HepG2 (cell line): ENCODE measurements at regions not wholly inside any gene's neighbourhood (a gene's known extent, or its start where the extent isn't known, plus 50 kb on each side); places are given as distances from the start of the nearest gene placed in this dataset.

Experiments
- ATAC-seq: fragments of 200-7000 bp; cut with Tn5 transposase; 3 replicates; pipeline ENCODE4 v1.9.1; 2020; ENCODE audit warnings: mild to moderate bottlenecking, moderate library complexity
- BruUV-seq: library from RNA; stranded (reverse); fragments of 400-500 nt; replicated peaks from 2 replicates; lab custom pipeline; 2021; lab: Mats Ljungman, UMichigan
- CTCF ChIA-PET: fragments of 300-600 bp; formaldehyde crosslinking; extraction: SDS; loops from one replicate; lab custom pipeline; 2021; ENCODE audit warnings: low total read pairs, inconsistent platforms, low intra/inter-chr PET ratio; lab: Yijun Ruan, JAX
- POLR2A ChIA-PET: fragments of 350-600 bp; sonication (Branson Sonifier 250); formaldehyde crosslinking; loops from one replicate; lab custom pipeline; 2020; ENCODE audit warnings: antibody characterized with exemption, inconsistent platforms; lab: Yijun Ruan, JAX
- DNase-seq: peaks from one replicate; pipeline ENCODE4 v3.0.0-alpha.2; 2015; ENCODE audit warnings: low spot score
- FAIRE-seq: peaks from 3 replicates; lab custom pipeline; 2011; peaks lifted over from hg19 to GRCh38; lab: Jason Lieb, UNC
- H2AFZ ChIP-seq: one replicate; pipeline ENCODE4 v1.6.1; 2011; ENCODE audit warnings: low read length, inconsistent platforms
- H3K27ac ChIP-seq: fragments of 300-600 bp; 3 replicates; pipeline ENCODE4 v1.8.0; 2011; ENCODE audit warnings: mixed run types, mild to moderate bottlenecking, mixed read lengths, low read length, inconsistent platforms; ENCODE audit not compliant: insufficient read depth; ENCODE audit errors: extremely low read length
- H3K27me3 ChIP-seq, 2 experiments: fragments of 200-600 bp in 1 of 2; 2 replicates in 1 of 2; 3 replicates in 1 of 2; pipeline versions ENCODE4 v1.6.0 to v1.8.0; 2011; ENCODE audit warnings: low read length in 2 of 2, mild to moderate bottlenecking in 2 of 2, moderate library complexity in 2 of 2, inconsistent platforms in 1 of 2; ENCODE audit not compliant: insufficient read depth in 2 of 2, control insufficient read depth in 1 of 2
- H3K36me3 ChIP-seq, 2 experiments: fragments of 200-600 bp in 1 of 2; replicated peaks in 1 of 2; 2 replicates in 1 of 2; 3 replicates in 1 of 2; pipeline versions ENCODE4 v1.5.1 to v1.8.0; 2011; ENCODE audit warnings: low read length in 2 of 2, inconsistent platforms in 1 of 2; ENCODE audit not compliant: insufficient read depth in 2 of 2, control insufficient read depth in 1 of 2
- H3K4me1 ChIP-seq: 2 replicates; pipeline ENCODE4 v1.5.1; 2012; ENCODE audit warnings: low read length, inconsistent platforms; ENCODE audit not compliant: insufficient read depth
- H3K4me2 ChIP-seq: 2 replicates; pipeline ENCODE4 v1.6.0; 2011; ENCODE audit warnings: low read depth, low read length, inconsistent platforms
- H3K4me3 ChIP-seq, 3 experiments: fragments of 200-600 bp in 1 of 3; sonication (generic), shearing (Covaris generic) in 1 of 3; replicated peaks in 1 of 3; 2 replicates each; pipeline ENCODE4 v1.5.1; 2011 to 2016; ENCODE audit warnings: low read length in 3 of 3, inconsistent platforms in 2 of 3, low read depth in 2 of 3, mild to moderate bottlenecking in 2 of 3, control low read depth in 1 of 3, mixed read lengths in 1 of 3; ENCODE audit not compliant: insufficient read depth in 1 of 3
- H3K79me2 ChIP-seq: one replicate; pipeline ENCODE4 v1.6.1; 2011; ENCODE audit warnings: low read length, inconsistent platforms; ENCODE audit not compliant: insufficient read depth
- H3K9ac ChIP-seq: 2 replicates; pipeline ENCODE4 v1.6.0; 2011; ENCODE audit warnings: mild to moderate bottlenecking, low read depth, low read length, inconsistent platforms; ENCODE audit not compliant: insufficient read depth
- H3K9me3 ChIP-seq: 2 replicates; pipeline ENCODE4 v1.5.1; 2012; ENCODE audit warnings: mild to moderate bottlenecking, low read length
- H4K20me1 ChIP-seq: 2 replicates; pipeline ENCODE4 v1.6.0; 2011; ENCODE audit warnings: inconsistent platforms, mild to moderate bottlenecking, low read length, moderate library complexity; ENCODE audit not compliant: insufficient read depth
- BHLHE40 ChIP-seq: IDR thresholded peaks from 2 replicates; pipeline ENCODE4 v1.6.1; 2011; ENCODE audit warnings: low read length, improper control_type of control experiment
- CHD4 ChIP-seq: fragments of 200-600 bp; sonication (generic); IDR thresholded peaks from 2 replicates; pipeline ENCODE4 v1.7.0; 2017; ENCODE audit warnings: mild to moderate bottlenecking, low read length, borderline replicate concordance
- EZH2 ChIP-seq: conservative IDR thresholded peaks from 2 replicates; pipeline ENCODE4 v1.6.1; 2012; ENCODE audit warnings: mild to moderate bottlenecking, low read depth, low read length, moderate library complexity
- HNRNPLL ChIP-seq: fragments of 200-400 bp; formaldehyde crosslinking; IDR thresholded peaks from 2 replicates; pipeline ENCODE4 v1.6.1; 2017; ENCODE audit warnings: mild to moderate bottlenecking, low read depth, low read length; ENCODE audit not compliant: poor library complexity, severe bottlenecking
- KDM5A ChIP-seq: fragments of 200-600 bp; sonication (generic); IDR thresholded peaks from 2 replicates; pipeline ENCODE4 v1.7.0; 2018; ENCODE audit warnings: antibody characterized with exemption, mild to moderate bottlenecking, low read length, borderline replicate concordance
- MATR3 ChIP-seq: sonication (generic); formaldehyde crosslinking; IDR thresholded peaks from 2 replicates; pipeline ENCODE4 v1.4.0; 2020; ENCODE audit warnings: missing genetic modification reagents
- MBNL3 ChIP-seq: fragments of 250-450 bp; sonication (Bioruptor Pico); conservative IDR thresholded peaks from 2 replicates; pipeline ENCODE4 v1.8.0; 2022; ENCODE audit warnings: mild to moderate bottlenecking, inconsistent platforms
- NFYB ChIP-seq: sonication (generic); formaldehyde crosslinking; IDR thresholded peaks from 2 replicates; pipeline ENCODE4 v1.4.0; 2020; ENCODE audit warnings: missing genetic modification reagents
- NRL ChIP-seq: sonication (generic); formaldehyde crosslinking; IDR thresholded peaks from 2 replicates; pipeline ENCODE4 v1.5.0; 2020; ENCODE audit warnings: missing genetic modification reagents, mild to moderate bottlenecking, moderate library complexity, borderline replicate concordance
- SP1 ChIP-seq, 2 experiments: fragments of 450-650 bp in 1 of 2; sonication (generic) in 1 of 2; formaldehyde crosslinking in 1 of 2; IDR thresholded peaks; 2 replicates each; pipeline versions ENCODE4 v1.4.0 to v1.6.1; 2016 to 2020; ENCODE audit warnings: missing genetic modification reagents in 1 of 2
- STAG1 ChIP-seq: sonication (generic); formaldehyde crosslinking; IDR thresholded peaks from 2 replicates; pipeline ENCODE4 v1.4.0; 2020; ENCODE audit warnings: missing genetic modification reagents
- TEAD3 ChIP-seq: optimal IDR thresholded peaks from 2 replicates; pipeline ENCODE3; 2016; ENCODE audit warnings: borderline replicate concordance
- ZNF547 ChIP-seq: sonication (generic); formaldehyde crosslinking; IDR thresholded peaks from 2 replicates; pipeline ENCODE4 v1.5.1; 2020; ENCODE audit warnings: mild to moderate bottlenecking, missing genetic modification reagents
- ZNF572 ChIP-seq: sonication (generic); formaldehyde crosslinking; IDR thresholded peaks from 2 replicates; pipeline ENCODE4 v1.5.1; 2020; ENCODE audit warnings: mild to moderate bottlenecking, missing genetic modification reagents
- ZNF768 ChIP-seq: sonication (generic); formaldehyde crosslinking; IDR thresholded peaks from 2 replicates; pipeline ENCODE4 v1.4.0; 2020; ENCODE audit warnings: missing genetic modification reagents
- WGBS: methylation state at CpG from one replicate; pipeline ENCODE4 v1.1.6; 2017; ENCODE audit warnings: low lambda C conversion rate; 5-methylcytosine and 5-hydroxymethylcytosine counted together
- in situ Hi-C: cut with HindIII; loops from 2 replicates; pipeline ENCODE4 v1.10.0; 2017; ENCODE audit warnings: low pct_unique_long_range_greater_than_20kb; ENCODE audit not compliant: extremely low pct_ligation_motif_present
- intact Hi-C: fragments of 100-400 bp; cut with micrococcal nuclease; formaldehyde crosslinking; loops from one replicate; pipeline ENCODE4 v1.10.0; 2022; ENCODE audit not compliant: unreplicated experiment
- TF ChIP-seq, protein P1 (sequence below): sonication (generic); formaldehyde crosslinking; IDR thresholded peaks from 2 replicates; pipeline ENCODE4 v1.9.0; 2021; ENCODE audit warnings: missing genetic modification reagents, borderline replicate concordance
- TF ChIP-seq, protein P2 (sequence below): IDR thresholded peaks from 2 replicates; pipeline ENCODE4 v1.6.1; 2016; ENCODE audit warnings: mild to moderate bottlenecking
- TF ChIP-seq, protein P3 (sequence below): sonication (generic); formaldehyde crosslinking; IDR thresholded peaks from 2 replicates; pipeline ENCODE4 v1.4.0; 2020; ENCODE audit warnings: missing genetic modification reagents; ENCODE audit errors: not compliant biosample characterization

DNA sequence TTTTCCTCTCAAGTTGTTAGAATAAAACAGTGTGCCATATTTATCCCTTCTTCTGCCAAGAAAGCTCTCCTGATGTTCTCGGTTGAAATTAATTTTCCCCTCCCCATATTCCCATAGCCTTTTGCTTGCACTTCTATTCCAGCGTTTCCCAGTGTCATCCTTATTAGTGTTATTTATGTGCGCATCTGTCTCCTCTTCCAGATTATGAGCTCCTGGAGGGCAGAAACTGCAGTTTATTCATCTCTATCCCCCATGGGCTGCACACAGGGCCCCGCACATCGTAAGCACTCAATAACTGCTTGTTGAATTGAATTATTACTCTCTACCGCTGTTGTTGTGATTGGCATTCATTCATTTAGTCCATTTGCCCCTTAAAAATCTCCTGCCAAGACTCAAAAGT is 149.4 kb downstream of the SOX3 start:
- in situ Hi-C loops = no loop called here
- no peak for DNase-seq
- H4K20me1 ChIP-seq = no peaks in the 10 kb centered on the region
- TF ChIP-seq HNRNPLL (no peak), NRL (CRISPR knock-in tag) (no peak), ZNF768 (CRISPR knock-in tag) (no peak), TEAD3 (CRISPR knock-in tag) (no peak), ZNF572 (CRISPR knock-in tag) (no peak), STAG1 (CRISPR knock-in tag) (no peak), ZNF547 (CRISPR knock-in tag) (no peak), NFYB (CRISPR knock-in tag) (no peak), EZH2 (no peak), MBNL3 (CRISPR knock-in tag) (no peak), SP1 (IDR thresholded peaks at IDR 0.05) (no peak), SP1 (CRISPR knock-in tag; IDR thresholded peaks at IDR 0.05) (no peak), CHD4 (no peak), MATR3 (no peak), KDM5A (no peak), BHLHE40 (no peak)
- TF ChIP-seq, protein P1, sequence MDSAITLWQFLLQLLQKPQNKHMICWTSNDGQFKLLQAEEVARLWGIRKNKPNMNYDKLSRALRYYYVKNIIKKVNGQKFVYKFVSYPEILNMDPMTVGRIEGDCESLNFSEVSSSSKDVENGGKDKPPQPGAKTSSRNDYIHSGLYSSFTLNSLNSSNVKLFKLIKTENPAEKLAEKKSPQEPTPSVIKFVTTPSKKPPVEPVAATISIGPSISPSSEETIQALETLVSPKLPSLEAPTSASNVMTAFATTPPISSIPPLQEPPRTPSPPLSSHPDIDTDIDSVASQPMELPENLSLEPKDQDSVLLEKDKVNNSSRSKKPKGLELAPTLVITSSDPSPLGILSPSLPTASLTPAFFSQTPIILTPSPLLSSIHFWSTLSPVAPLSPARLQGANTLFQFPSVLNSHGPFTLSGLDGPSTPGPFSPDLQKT (CRISPR knock-in tag) = no peak
- TF ChIP-seq, protein P2, sequence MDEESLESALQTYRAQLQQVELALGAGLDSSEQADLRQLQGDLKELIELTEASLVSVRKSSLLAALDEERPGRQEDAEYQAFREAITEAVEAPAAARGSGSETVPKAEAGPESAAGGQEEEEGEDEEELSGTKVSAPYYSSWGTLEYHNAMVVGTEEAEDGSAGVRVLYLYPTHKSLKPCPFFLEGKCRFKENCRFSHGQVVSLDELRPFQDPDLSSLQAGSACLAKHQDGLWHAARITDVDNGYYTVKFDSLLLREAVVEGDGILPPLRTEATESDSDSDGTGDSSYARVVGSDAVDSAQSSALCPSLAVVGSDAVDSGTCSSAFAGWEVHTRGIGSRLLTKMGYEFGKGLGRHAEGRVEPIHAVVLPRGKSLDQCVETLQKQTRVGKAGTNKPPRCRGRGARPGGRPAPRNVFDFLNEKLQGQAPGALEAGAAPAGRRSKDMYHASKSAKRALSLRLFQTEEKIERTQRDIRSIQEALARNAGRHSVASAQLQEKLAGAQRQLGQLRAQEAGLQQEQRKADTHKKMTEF = no peak
- TF ChIP-seq, protein P3, sequence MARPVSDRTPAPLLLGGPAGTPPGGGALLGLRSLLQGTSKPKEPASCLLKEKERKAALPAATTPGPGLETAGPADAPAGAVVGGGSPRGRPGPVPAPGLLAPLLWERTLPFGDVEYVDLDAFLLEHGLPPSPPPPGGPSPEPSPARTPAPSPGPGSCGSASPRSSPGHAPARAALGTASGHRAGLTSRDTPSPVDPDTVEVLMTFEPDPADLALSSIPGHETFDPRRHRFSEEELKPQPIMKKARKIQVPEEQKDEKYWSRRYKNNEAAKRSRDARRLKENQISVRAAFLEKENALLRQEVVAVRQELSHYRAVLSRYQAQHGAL (CRISPR knock-in tag) = no peak
- no peaks in the 10 kb centered on the region for H3K4me1 ChIP-seq
- no peak overlapping the region for H3K4me2 ChIP-seq
- no TSS peak for BruUV-seq
- 31% methylated on average over 6 of the region's 6 CpGs for WGBS
- CTCF ChIA-PET = no interaction called here
- no peak overlapping the region for H3K27ac ChIP-seq
- no peak for ATAC-seq
- H3K79me2 ChIP-seq = no peaks in the 10 kb centered on the region
- FAIRE-seq = no peak
- POLR2A ChIA-PET = no interaction called here
- no peaks in the 10 kb centered on the region for H3K36me3 ChIP-seq
- no peaks in the 10 kb centered on the region for H3K27me3 ChIP-seq
- no peak overlapping the region for H2AFZ ChIP-seq
- no peak overlapping the region for H3K4me3 ChIP-seq
- H3K9ac ChIP-seq = no peak overlapping the region
- intact Hi-C loops = no loop called here
- no peaks in the 10 kb centered on the region for H3K9me3 ChIP-seq
